ENCODE measurements at regions not wholly inside any gene's neighbourhood (a gene's known extent, or its start where the extent isn't known, plus 50 kb on each side); places are given as distances from the start of the nearest gene placed in this dataset.

- no peak overlapping the region for H3K9ac ChIP-seq (ENCODE audit: low read length)
- no peaks in the 10 kb centered on the region for H4K20me1 ChIP-seq (ENCODE audit: insufficient read depth)
- intact Hi-C loops (cut with micrococcal nuclease), result no loop called here
- no TSS peak for BruUV-seq (replicated peaks)
- H3K4me2 ChIP-seq (ENCODE audit: low read length), result peak overlapping the region; percentile 68
- H3K4me3 ChIP-seq (replicated peaks in 1 of 2; ENCODE audit: low read depth in 1 of 2, low read length in 2 of 2), result no peak overlapping the region
- ATAC-seq, result no peak
- H3K36me3 ChIP-seq (ENCODE audit: control insufficient read depth in 1 of 2, insufficient read depth in 2 of 2, low read length in 2 of 2), result no peaks in the 10 kb centered on the region
- TF ChIP-seq MAX (IDR thresholded peaks at IDR 0.05) (no peak), EGR1 (IDR thresholded peaks at IDR 0.05; ENCODE audit: low read depth) (no peak), POLR2A (IDR thresholded peaks at IDR 0.05; ENCODE audit: borderline replicate concordance, extremely low read depth, insufficient read depth, insufficient read length) (no peak), POLR2AphosphoS5 (IDR thresholded peaks at IDR 0.05; ENCODE audit: low read depth, low read length) (no peak), YY1 (IDR thresholded peaks at IDR 0.05; ENCODE audit: extremely low read depth, insufficient replicate concordance, low read depth, low read length) (no peak), SP1 (IDR thresholded peaks at IDR 0.05; ENCODE audit: low read depth) (no peak), ELF1 (IDR thresholded peaks at IDR 0.05; ENCODE audit: borderline replicate concordance, low read depth) (no peak), CTCF (IDR thresholded peaks at IDR 0.05 in 2 of 3, conservative IDR thresholded peaks at IDR 0.05 in 1 of 3; ENCODE audit: borderline replicate concordance in 1 of 3, insufficient read depth in 1 of 3, low read depth in 2 of 3, low read length in 2 of 3) (no peak), JUND (IDR thresholded peaks at IDR 0.05) (no peak), EZH2phosphoT487 (IDR thresholded peaks at IDR 0.05; ENCODE audit: borderline replicate concordance) (no peak), CEBPB (IDR thresholded peaks at IDR 0.05; ENCODE audit: low read depth) (no peak), REST (IDR thresholded peaks at IDR 0.05; ENCODE audit: low read depth) (no peak)
- H3K9me3 ChIP-seq (ENCODE audit: control insufficient read depth in 1 of 2, insufficient read depth in 1 of 2, low read depth in 1 of 2, low read length in 2 of 2), result no peaks in the 10 kb centered on the region
- no peak overlapping the region for H3K27ac ChIP-seq (ENCODE audit: low read depth, low read length)
- peaks cover 11 to 51% of the 10 kb centered on the region in 2 experiments for H3K4me1 ChIP-seq (ENCODE audit: control insufficient read depth in 1 of 2, insufficient read depth in 2 of 2, low read length in 2 of 2)
- no peaks in the 10 kb centered on the region for H3K79me2 ChIP-seq (ENCODE audit: insufficient read depth, low read length)
- DNase-seq (ENCODE audit: low read depth, low spot score), result no peak
- peak overlapping the region; percentile 20 for H2AFZ ChIP-seq (ENCODE audit: low read depth, low read length, poor library complexity, severe bottlenecking)
- RAD21 ChIA-PET (ENCODE audit: low non-redundant PET in 1 of 2, low total read pairs in 2 of 2, uncharacterized antibody in 2 of 2, unreplicated experiment in 2 of 2), result no interaction called here
- POLR2A ChIA-PET, result no interaction called here
- H3K9me2 ChIP-seq (ENCODE audit: insufficient read depth), result no peaks in the 10 kb centered on the region
- no peaks in the 10 kb centered on the region for H3K27me3 ChIP-seq (ENCODE audit: insufficient read depth, low read length)
- CTCF ChIA-PET, result no interaction called here
These were observed 114.2 kb upstream of the JARID2 start for GRCh38 chr6:15131651-15132061.

Measured in HCT116 (cell line).